RPMI8226 (cell line): ENCODE measurements at regions not wholly inside any gene's neighbourhood (a gene's known extent, or its start where the extent isn't known, plus 50 kb on each side); places are given as distances from the start of the nearest gene placed in this dataset.
A peak's percentile ranks its signal among the peaks of the same experiment; 100 is the strongest.

ENCODE experiments used
- DNase-seq: peaks from one replicate; pipeline ENCODE4 v3.0.0-alpha.2; 2015

GRCh38 chr3:152516216-152516615, 247.5 kb downstream of the MBNL1 start:
- DNase-seq = no peak

- DNase-seq = no peak
Measured at GRCh38 chr3:152517502-152517901, 248.8 kb downstream of the MBNL1 start.

GRCh38 chr3:152518346-152518745, 249.6 kb downstream of the MBNL1 start:
- DNase-seq = no peak

GRCh38 chr3:152519376-152519775, 250.6 kb downstream of the MBNL1 start:
- no peak for DNase-seq

- DNase-seq = no peak
Measured at GRCh38 chr3:152522036-152522435, 253.3 kb downstream of the MBNL1 start.

GRCh38 chr3:152524198-152525140, 255.7 kb downstream of the MBNL1 start:
- peak; percentile 79 for DNase-seq

- DNase-seq = no peak
Measured at GRCh38 chr3:152531717-152532116, 263.0 kb downstream of the MBNL1 start.

- no peak for DNase-seq
Measured at GRCh38 chr3:152538518-152538917, 269.8 kb downstream of the MBNL1 start.

- no peak for DNase-seq
Measured at GRCh38 chr3:152539191-152539764, 270.5 kb downstream of the MBNL1 start.

- no peak for DNase-seq
Measured at GRCh38 chr3:152540120-152540519, 271.4 kb downstream of the MBNL1 start.

- no peak for DNase-seq
Measured at GRCh38 chr3:152547153-152547552, 278.4 kb downstream of the MBNL1 start.

- no peak for DNase-seq
Measured at GRCh38 chr3:152549263-152549662, 280.5 kb downstream of the MBNL1 start.

GRCh38 chr3:152550284-152550683, 281.6 kb downstream of the MBNL1 start:
- DNase-seq = no peak

- DNase-seq = no peak
Measured at GRCh38 chr3:152554980-152555379, 280.0 kb upstream of the P2RY1 start.

- DNase-seq = no peak
Measured at GRCh38 chr3:152555666-152556291, 279.2 kb upstream of the P2RY1 start.

GRCh38 chr3:152556731-152557254, 278.1 kb upstream of the P2RY1 start:
- no peak for DNase-seq

GRCh38 chr3:152557302-152557999, 277.5 kb upstream of the P2RY1 start:
- DNase-seq = no peak

- no peak for DNase-seq
Measured at GRCh38 chr3:152558386-152558785, 276.5 kb upstream of the P2RY1 start.

GRCh38 chr3:152559246-152559645, 275.7 kb upstream of the P2RY1 start:
- DNase-seq = no peak

- DNase-seq = no peak
Measured at GRCh38 chr3:152564459-152564858, 270.5 kb upstream of the P2RY1 start.

- peak; percentile 57 for DNase-seq
Measured at GRCh38 chr3:152574461-152575079, 260.4 kb upstream of the P2RY1 start.

GRCh38 chr3:152578769-152579168, 256.2 kb upstream of the P2RY1 start:
- no peak for DNase-seq

- no peak for DNase-seq
Measured at GRCh38 chr3:152581951-152582350, 253.0 kb upstream of the P2RY1 start.
